ENCODE measurements at regions not wholly inside any gene's neighbourhood (a gene's known extent, or its start where the extent isn't known, plus 50 kb on each side); places are given as distances from the start of the nearest gene placed in this dataset.

DNA sequence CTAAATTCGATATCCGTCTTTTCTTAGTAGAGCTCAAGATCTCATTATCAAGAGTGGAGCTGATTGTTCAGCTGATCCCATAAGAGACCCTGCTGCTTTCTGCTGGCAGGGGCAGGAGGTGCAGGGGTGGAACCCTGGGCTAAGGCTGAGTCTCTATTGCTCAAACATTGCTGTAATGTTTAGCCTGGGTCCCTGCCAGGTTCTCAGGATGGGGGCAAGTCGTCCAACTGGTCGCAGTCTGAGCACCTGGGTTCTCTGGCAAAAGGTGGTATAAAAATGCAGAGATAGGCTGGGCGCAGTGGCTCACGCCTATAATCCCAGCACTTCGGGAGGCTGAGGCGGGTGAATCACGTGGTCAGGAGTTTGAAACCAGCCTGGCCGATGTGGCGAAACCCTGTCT is 62.0 kb upstream of the NRBF2 start:
- dilution Hi-C loops (cut with MboI; ENCODE audit: extremely low pct_ligation_motif_present, low sequenced_read_pairs), result no loop called here
- Histone ChIP-seq H4K20me1 (ENCODE audit: control insufficient read depth, extremely low read depth, insufficient read depth, low read length) (no peaks in the 10 kb centered on the region), H2AFZ (ENCODE audit: control insufficient read depth, low read length) (no peak overlapping the region), H3K4me2 (ENCODE audit: control insufficient read depth, extremely low read depth, insufficient read depth, low read depth, low read length) (no peak overlapping the region), H3K27me3 (ENCODE audit: control insufficient read depth, extremely low read depth, insufficient read depth, low read length) (no peaks in the 10 kb centered on the region), H3K27ac (ENCODE audit: control insufficient read depth, insufficient read depth, low read length) (no peak overlapping the region), H3K4me1 (ENCODE audit: control insufficient read depth, extremely low read depth, insufficient read depth, low read length) (peaks cover 9% of the 10 kb centered on the region), H3K36me3 (ENCODE audit: control insufficient read depth in 2 of 2, extremely low read depth in 1 of 2, insufficient read depth in 2 of 2, low read length in 2 of 2) (no peaks in the 10 kb centered on the region), H3K9me3 (ENCODE audit: control insufficient read depth, low read depth, low read length) (no peaks in the 10 kb centered on the region), H3K9me1 (ENCODE audit: control insufficient read depth, extremely low read depth, insufficient read depth, low read length) (no peaks in the 10 kb centered on the region), H3K9ac (ENCODE audit: control insufficient read depth, extremely low read depth, insufficient read depth, low read length) (no peak overlapping the region), H3K79me2 (ENCODE audit: control insufficient read depth, insufficient read depth, low read length) (no peaks in the 10 kb centered on the region), H3K4me3 (ENCODE audit: control insufficient read depth in 2 of 3, extremely low read depth in 1 of 3, insufficient read depth in 2 of 3, low read depth in 1 of 3, low read length in 3 of 3) (no peak overlapping the region)
- no peak for TF ChIP-seq EZH2 (IDR thresholded peaks at IDR 0.05; ENCODE audit: low read length)
- TF ChIP-seq, protein P1, sequence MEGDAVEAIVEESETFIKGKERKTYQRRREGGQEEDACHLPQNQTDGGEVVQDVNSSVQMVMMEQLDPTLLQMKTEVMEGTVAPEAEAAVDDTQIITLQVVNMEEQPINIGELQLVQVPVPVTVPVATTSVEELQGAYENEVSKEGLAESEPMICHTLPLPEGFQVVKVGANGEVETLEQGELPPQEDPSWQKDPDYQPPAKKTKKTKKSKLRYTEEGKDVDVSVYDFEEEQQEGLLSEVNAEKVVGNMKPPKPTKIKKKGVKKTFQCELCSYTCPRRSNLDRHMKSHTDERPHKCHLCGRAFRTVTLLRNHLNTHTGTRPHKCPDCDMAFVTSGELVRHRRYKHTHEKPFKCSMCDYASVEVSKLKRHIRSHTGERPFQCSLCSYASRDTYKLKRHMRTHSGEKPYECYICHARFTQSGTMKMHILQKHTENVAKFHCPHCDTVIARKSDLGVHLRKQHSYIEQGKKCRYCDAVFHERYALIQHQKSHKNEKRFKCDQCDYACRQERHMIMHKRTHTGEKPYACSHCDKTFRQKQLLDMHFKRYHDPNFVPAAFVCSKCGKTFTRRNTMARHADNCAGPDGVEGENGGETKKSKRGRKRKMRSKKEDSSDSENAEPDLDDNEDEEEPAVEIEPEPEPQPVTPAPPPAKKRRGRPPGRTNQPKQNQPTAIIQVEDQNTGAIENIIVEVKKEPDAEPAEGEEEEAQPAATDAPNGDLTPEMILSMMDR (optimal IDR thresholded peaks at IDR 0.05 in 1 of 3, IDR thresholded peaks at IDR 0.05 in 1 of 3, conservative IDR thresholded peaks at IDR 0.05 in 1 of 3; ENCODE audit: extremely low read depth in 1 of 3, insufficient read depth in 2 of 3, low read length in 3 of 3), result no peak
- DNase-seq (ENCODE audit: low read depth, low spot score), result no peak
- no peak for FAIRE-seq

DNA sequence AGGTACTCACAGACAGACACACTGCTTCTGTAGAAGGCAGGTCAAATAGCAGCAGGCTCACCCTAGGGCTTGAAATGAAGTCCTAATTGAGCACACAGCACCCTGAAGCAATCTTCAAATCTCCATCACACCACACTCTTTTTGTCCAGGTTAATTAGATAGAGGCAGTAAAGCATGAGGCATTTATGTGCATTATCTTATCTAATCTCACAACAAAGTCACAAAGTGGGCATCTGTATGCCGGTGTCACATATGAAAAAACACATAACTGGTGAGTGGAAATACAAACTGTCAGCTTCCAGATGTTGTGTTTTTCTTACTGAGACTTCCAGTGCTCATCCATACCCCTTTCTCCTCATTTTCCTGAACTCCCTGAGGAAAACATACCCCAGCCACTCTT is 63.8 kb upstream of the NRBF2 start:
- dilution Hi-C loops (cut with MboI; ENCODE audit: extremely low pct_ligation_motif_present, low sequenced_read_pairs), result no loop called here
- Histone ChIP-seq H3K27me3 (ENCODE audit: control insufficient read depth, extremely low read depth, insufficient read depth, low read length) (no peaks in the 10 kb centered on the region), H3K79me2 (ENCODE audit: control insufficient read depth, insufficient read depth, low read length) (no peaks in the 10 kb centered on the region), H3K4me2 (ENCODE audit: control insufficient read depth, extremely low read depth, insufficient read depth, low read depth, low read length) (no peak overlapping the region), H3K27ac (ENCODE audit: control insufficient read depth, insufficient read depth, low read length) (no peak overlapping the region), H3K4me3 (ENCODE audit: control insufficient read depth in 2 of 3, extremely low read depth in 1 of 3, insufficient read depth in 2 of 3, low read depth in 1 of 3, low read length in 3 of 3) (no peak overlapping the region), H3K9ac (ENCODE audit: control insufficient read depth, extremely low read depth, insufficient read depth, low read length) (no peak overlapping the region), H3K9me1 (ENCODE audit: control insufficient read depth, extremely low read depth, insufficient read depth, low read length) (no peaks in the 10 kb centered on the region), H3K36me3 (ENCODE audit: control insufficient read depth in 2 of 2, extremely low read depth in 1 of 2, insufficient read depth in 2 of 2, low read length in 2 of 2) (no peaks in the 10 kb centered on the region), H4K20me1 (ENCODE audit: control insufficient read depth, extremely low read depth, insufficient read depth, low read length) (no peaks in the 10 kb centered on the region), H3K9me3 (ENCODE audit: control insufficient read depth, low read depth, low read length) (no peaks in the 10 kb centered on the region), H3K4me1 (ENCODE audit: control insufficient read depth, extremely low read depth, insufficient read depth, low read length) (peaks cover 10% of the 10 kb centered on the region), H2AFZ (ENCODE audit: control insufficient read depth, low read length) (no peak overlapping the region)
- FAIRE-seq (no peak), DNase-seq (ENCODE audit: low read depth, low spot score) (no peak)
- TF ChIP-seq, protein P1 (optimal IDR thresholded peaks at IDR 0.05 in 1 of 3, IDR thresholded peaks at IDR 0.05 in 1 of 3, conservative IDR thresholded peaks at IDR 0.05 in 1 of 3; ENCODE audit: extremely low read depth in 1 of 3, insufficient read depth in 2 of 3, low read length in 3 of 3), result no peak
- no peak for TF ChIP-seq EZH2 (IDR thresholded peaks at IDR 0.05; ENCODE audit: low read length)

Data from keratinocyte (primary cell).